ENCODE measurements at regions not wholly inside any gene's neighbourhood (a gene's known extent, or its start where the extent isn't known, plus 50 kb on each side); places are given as distances from the start of the nearest gene placed in this dataset.

GRCh38 chr3:18650731-18651130 is 225.6 kb upstream of the SATB1 start:
- no peak overlapping the region for H3K4me3 ChIP-seq (ENCODE audit: low read depth, low read length)
- TF ChIP-seq CTCF (IDR thresholded peaks at IDR 0.05; ENCODE audit: insufficient read depth, low read depth, low read length, missing control alignments): no peak
- no peak for DNase-seq (ENCODE audit: low read depth)

GRCh38 chr3:18649666-18650363 is 224.7 kb upstream of the SATB1 start:
- DNase-seq (ENCODE audit: low read depth): peak; percentile 45
- no peak for TF ChIP-seq CTCF (IDR thresholded peaks at IDR 0.05; ENCODE audit: insufficient read depth, low read depth, low read length, missing control alignments)
- H3K4me3 ChIP-seq (ENCODE audit: low read depth, low read length): no peak overlapping the region

GRCh38 chr3:18648868-18649462 is 223.8 kb upstream of the SATB1 start:
- DNase-seq (ENCODE audit: low read depth): no peak
- TF ChIP-seq CTCF (IDR thresholded peaks at IDR 0.05; ENCODE audit: insufficient read depth, low read depth, low read length, missing control alignments): no peak
- H3K4me3 ChIP-seq (ENCODE audit: low read depth, low read length): no peak overlapping the region

GRCh38 chr3:18648159-18648558 is 223.0 kb upstream of the SATB1 start:
- no peak for DNase-seq (ENCODE audit: low read depth)
- no peak for TF ChIP-seq CTCF (IDR thresholded peaks at IDR 0.05; ENCODE audit: insufficient read depth, low read depth, low read length, missing control alignments)
- H3K4me3 ChIP-seq (ENCODE audit: low read depth, low read length): no peak overlapping the region

GRCh38 chr3:18645619-18646018 is 220.5 kb upstream of the SATB1 start:
- H3K4me3 ChIP-seq (ENCODE audit: low read depth, low read length): no peak overlapping the region
- no peak for DNase-seq (ENCODE audit: low read depth)
- no peak for TF ChIP-seq CTCF (IDR thresholded peaks at IDR 0.05; ENCODE audit: insufficient read depth, low read depth, low read length, missing control alignments)

- no peak for TF ChIP-seq CTCF (IDR thresholded peaks at IDR 0.05; ENCODE audit: insufficient read depth, low read depth, low read length, missing control alignments)
- no peak for DNase-seq (ENCODE audit: low read depth)
- no peak overlapping the region for H3K4me3 ChIP-seq (ENCODE audit: low read depth, low read length)
Observed at GRCh38 chr3:18643281-18643680, 218.1 kb upstream of the SATB1 start.

- no peak for TF ChIP-seq CTCF (IDR thresholded peaks at IDR 0.05; ENCODE audit: insufficient read depth, low read depth, low read length, missing control alignments)
- no peak for DNase-seq (ENCODE audit: low read depth)
Observed at GRCh38 chr3:18641916-18642315, 216.8 kb upstream of the SATB1 start.

More at GRCh38 chr3:18641916-18642315, 216.8 kb upstream of the SATB1 start:
- H3K4me3 ChIP-seq (ENCODE audit: low read depth, low read length): no peak overlapping the region
